ENCODE measurements at regions not wholly inside any gene's neighbourhood (a gene's known extent, or its start where the extent isn't known, plus 50 kb on each side); places are given as distances from the start of the nearest gene placed in this dataset.

- no peak for TF ChIP-seq ZFX (IDR thresholded peaks at IDR 0.05)
- TF ChIP-seq, protein P1, sequence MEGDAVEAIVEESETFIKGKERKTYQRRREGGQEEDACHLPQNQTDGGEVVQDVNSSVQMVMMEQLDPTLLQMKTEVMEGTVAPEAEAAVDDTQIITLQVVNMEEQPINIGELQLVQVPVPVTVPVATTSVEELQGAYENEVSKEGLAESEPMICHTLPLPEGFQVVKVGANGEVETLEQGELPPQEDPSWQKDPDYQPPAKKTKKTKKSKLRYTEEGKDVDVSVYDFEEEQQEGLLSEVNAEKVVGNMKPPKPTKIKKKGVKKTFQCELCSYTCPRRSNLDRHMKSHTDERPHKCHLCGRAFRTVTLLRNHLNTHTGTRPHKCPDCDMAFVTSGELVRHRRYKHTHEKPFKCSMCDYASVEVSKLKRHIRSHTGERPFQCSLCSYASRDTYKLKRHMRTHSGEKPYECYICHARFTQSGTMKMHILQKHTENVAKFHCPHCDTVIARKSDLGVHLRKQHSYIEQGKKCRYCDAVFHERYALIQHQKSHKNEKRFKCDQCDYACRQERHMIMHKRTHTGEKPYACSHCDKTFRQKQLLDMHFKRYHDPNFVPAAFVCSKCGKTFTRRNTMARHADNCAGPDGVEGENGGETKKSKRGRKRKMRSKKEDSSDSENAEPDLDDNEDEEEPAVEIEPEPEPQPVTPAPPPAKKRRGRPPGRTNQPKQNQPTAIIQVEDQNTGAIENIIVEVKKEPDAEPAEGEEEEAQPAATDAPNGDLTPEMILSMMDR (conservative IDR thresholded peaks at IDR 0.05), result no peak
Measured at GRCh38 chr1:87648323-87649119, 319.8 kb downstream of the LMO4 start.

All from C4-2B (cell line).